ENCODE measurements at regions not wholly inside any gene's neighbourhood (a gene's known extent, or its start where the extent isn't known, plus 50 kb on each side); places are given as distances from the start of the nearest gene placed in this dataset.

DNA sequence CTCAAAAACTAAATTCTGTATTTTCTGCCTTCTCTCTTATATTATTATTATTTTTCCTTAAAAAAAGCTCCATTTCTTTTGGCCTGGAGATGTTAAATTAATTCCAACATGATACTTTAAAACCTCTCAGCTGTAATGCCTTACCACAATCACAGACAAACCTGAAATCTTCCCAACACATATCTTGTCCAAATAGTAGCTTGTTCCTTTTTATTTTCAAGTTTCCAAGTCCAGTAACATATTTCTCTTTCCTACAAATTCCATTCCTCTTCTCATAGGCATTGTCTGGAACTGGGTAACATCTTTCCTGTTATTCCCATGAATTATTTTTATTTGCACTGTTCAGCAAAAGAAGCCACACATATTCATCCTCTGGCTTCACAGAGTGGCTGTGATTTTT, 137.0 kb downstream of the SLITRK6 start:
- no peak for DNase-seq (ENCODE audit: insufficient read length)
- FAIRE-seq: no peak

DNA sequence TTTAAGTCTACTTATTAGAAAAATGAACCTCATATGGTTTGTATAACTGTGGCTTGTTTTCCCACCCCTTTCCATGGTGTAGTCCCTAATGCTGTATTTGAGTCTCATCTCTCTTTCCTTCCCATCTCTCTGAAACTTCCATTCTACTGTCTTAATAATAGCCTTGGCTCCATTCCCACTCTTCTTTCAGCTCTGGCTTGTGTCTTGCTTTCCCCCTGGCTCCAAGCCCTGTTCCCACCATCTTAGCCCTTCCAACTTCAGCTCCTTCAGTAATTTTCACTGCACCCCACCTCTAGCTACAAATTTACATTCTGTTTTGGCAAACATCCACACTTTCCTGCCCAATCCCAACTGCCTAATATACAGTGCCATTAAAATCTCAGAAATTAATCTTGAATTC, 137.5 kb downstream of the SLITRK6 start:
- no peak for TF ChIP-seq TAF1 (IDR thresholded peaks at IDR 0.05; ENCODE audit: borderline replicate concordance, low read depth, low read length)
- no peak for TF ChIP-seq POLR2AphosphoS5 (IDR thresholded peaks at IDR 0.05; ENCODE audit: low read depth, low read length)
- TF ChIP-seq POLR2A (IDR thresholded peaks at IDR 0.05; ENCODE audit: low read depth, low read length): no peak
- FAIRE-seq (no peak), DNase-seq (ENCODE audit: insufficient read length) (no peak)

More for the DNA sequence above, 137.0 kb downstream of the SLITRK6 start:
- TF ChIP-seq POLR2A (IDR thresholded peaks at IDR 0.05; ENCODE audit: low read depth, low read length) (no peak), POLR2AphosphoS5 (IDR thresholded peaks at IDR 0.05; ENCODE audit: low read depth, low read length) (no peak), TAF1 (IDR thresholded peaks at IDR 0.05; ENCODE audit: borderline replicate concordance, low read depth, low read length) (no peak)

DNA sequence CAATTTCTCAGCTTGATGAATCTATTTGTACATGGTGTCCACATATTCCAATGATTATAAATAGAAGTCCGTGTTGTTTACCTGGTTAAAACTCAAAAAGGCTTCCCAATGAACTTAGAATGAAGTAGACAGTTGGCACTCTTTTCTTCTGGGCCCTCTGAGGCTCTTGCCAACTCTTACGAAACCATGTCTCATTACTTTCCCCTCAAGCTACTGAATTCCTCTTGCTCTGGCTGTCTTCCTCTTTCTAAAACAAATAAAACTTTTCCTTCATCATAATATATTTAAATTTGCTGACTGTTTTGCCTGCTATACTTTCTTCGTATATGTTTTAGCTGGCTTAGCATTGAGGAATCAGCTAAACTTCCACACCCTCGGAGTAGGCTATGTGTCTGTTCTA, 139.7 kb downstream of the SLITRK6 start:
- no peak for TF ChIP-seq POLR2AphosphoS5 (IDR thresholded peaks at IDR 0.05; ENCODE audit: low read depth, low read length)
- TF ChIP-seq TAF1 (IDR thresholded peaks at IDR 0.05; ENCODE audit: borderline replicate concordance, low read depth, low read length): no peak
- TF ChIP-seq POLR2A (IDR thresholded peaks at IDR 0.05; ENCODE audit: low read depth, low read length): no peak
- no peak for DNase-seq (ENCODE audit: insufficient read length)
- no peak for FAIRE-seq

DNA sequence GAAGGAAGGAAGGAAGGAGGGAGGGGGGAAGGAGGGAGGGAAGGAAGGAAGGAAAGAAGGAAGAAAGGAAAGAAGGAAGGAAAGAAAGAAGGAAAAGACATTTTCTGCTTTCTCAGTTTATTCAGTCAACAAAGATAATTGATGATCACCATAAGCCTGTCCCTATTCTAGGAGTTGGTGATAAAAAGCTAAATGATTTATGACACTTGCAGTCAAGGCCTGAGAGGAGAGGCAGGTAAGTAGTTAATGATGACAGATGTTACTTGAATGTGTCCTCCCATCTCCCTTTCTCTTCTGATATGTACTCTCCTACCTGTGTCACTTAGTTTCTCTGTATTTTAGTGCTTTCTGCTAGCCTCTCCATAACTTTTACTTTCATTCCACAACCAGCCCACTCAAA, 141.3 kb downstream of the SLITRK6 start:
- no peak for DNase-seq (ENCODE audit: insufficient read length)
- no peak for TF ChIP-seq TAF1 (IDR thresholded peaks at IDR 0.05; ENCODE audit: borderline replicate concordance, low read depth, low read length)
- TF ChIP-seq POLR2AphosphoS5 (IDR thresholded peaks at IDR 0.05; ENCODE audit: low read depth, low read length): no peak
- TF ChIP-seq POLR2A (IDR thresholded peaks at IDR 0.05; ENCODE audit: low read depth, low read length): no peak
- FAIRE-seq: no peak

DNA sequence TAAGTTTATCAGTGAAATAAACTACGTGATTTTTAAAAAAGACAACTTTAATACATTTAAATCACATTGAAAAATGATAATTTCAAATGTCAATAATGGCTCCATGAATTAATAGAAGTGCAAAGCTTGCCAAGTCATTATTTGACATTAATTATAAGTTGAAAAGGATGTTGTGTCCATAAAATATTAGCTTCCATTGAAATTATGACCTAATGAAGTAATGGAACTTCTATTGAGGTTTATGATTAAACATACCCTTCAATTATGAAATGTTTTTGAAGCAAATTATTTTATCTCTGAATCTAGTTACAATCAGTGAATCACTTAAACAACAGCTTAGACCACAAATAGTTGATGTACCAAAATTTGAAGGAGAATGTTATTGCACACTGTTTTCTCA, 144.2 kb downstream of the SLITRK6 start:
- DNase-seq (ENCODE audit: insufficient read length) (no peak), FAIRE-seq (no peak)
- no peak for TF ChIP-seq POLR2AphosphoS5 (IDR thresholded peaks at IDR 0.05; ENCODE audit: low read depth, low read length)
- no peak for TF ChIP-seq POLR2A (IDR thresholded peaks at IDR 0.05; ENCODE audit: low read depth, low read length)
- TF ChIP-seq TAF1 (IDR thresholded peaks at IDR 0.05; ENCODE audit: borderline replicate concordance, low read depth, low read length): no peak

DNA sequence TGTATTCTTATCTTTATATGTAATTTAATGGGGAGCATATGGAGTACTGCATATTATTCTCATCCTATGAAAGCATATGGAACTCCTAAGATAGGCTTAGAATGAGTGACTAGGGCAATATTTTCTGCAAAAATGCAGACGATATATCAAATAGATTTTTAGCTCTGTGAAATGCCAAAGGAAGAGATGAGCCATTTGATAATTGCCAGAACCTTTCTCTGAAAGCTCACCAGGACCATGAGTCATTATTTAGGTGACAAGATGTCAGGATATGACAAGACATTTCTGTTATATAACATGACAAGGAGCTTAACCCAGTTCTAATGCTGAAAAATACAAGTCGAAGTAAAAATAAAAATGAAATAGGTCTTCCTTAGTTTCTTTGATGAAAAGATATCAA, 145.0 kb downstream of the SLITRK6 start:
- no peak for FAIRE-seq
- DNase-seq (ENCODE audit: insufficient read length): no peak
- TF ChIP-seq POLR2A (IDR thresholded peaks at IDR 0.05; ENCODE audit: low read depth, low read length): no peak
- no peak for TF ChIP-seq TAF1 (IDR thresholded peaks at IDR 0.05; ENCODE audit: borderline replicate concordance, low read depth, low read length)
- TF ChIP-seq POLR2AphosphoS5 (IDR thresholded peaks at IDR 0.05; ENCODE audit: low read depth, low read length): no peak

DNA sequence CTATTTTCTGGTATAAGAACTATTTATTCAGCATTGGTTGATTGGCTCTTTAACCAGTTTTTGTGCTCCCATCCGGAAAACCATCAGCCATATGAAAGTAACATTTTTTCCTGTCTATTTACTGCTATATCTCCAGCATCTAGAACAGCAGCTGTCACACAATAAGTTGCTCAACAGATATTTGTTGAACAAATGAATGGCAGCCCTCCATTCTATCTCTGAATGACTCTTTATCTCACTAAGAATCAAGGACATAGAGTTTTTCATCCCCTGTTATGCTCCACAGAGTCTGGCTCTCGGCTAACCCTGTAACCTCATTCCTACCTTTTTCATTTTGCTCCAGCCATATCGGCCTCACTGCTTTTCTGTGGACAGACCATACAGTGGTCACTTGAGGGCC, 145.5 kb downstream of the SLITRK6 start:
- no peak for TF ChIP-seq TAF1 (IDR thresholded peaks at IDR 0.05; ENCODE audit: borderline replicate concordance, low read depth, low read length)
- no peak for TF ChIP-seq POLR2A (IDR thresholded peaks at IDR 0.05; ENCODE audit: low read depth, low read length)
- TF ChIP-seq POLR2AphosphoS5 (IDR thresholded peaks at IDR 0.05; ENCODE audit: low read depth, low read length): no peak
- FAIRE-seq (no peak), DNase-seq (ENCODE audit: insufficient read length) (no peak)

DNA sequence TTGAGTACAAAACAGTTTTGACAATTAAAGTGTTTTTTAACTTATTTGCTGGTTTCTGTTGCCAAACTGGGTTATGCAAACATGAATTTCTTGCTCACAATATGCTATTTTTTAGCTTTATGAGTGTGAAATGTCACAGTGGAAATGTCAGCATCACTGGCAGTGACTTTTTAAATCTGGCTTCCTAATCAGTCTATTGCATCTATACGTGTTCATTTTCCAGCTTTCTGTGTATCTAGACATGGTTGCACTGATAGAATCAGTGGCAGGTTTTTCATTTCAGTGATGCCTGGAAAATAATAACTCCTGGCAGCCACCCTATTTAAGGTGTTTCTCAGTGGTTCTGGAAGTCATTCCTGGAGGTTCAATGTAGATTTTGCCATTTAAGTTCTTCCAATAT, 146.7 kb downstream of the SLITRK6 start:
- no peak for TF ChIP-seq TAF1 (IDR thresholded peaks at IDR 0.05; ENCODE audit: borderline replicate concordance, low read depth, low read length)
- TF ChIP-seq POLR2A (IDR thresholded peaks at IDR 0.05; ENCODE audit: low read depth, low read length): no peak
- TF ChIP-seq POLR2AphosphoS5 (IDR thresholded peaks at IDR 0.05; ENCODE audit: low read depth, low read length): no peak
- DNase-seq (ENCODE audit: insufficient read length) (no peak), FAIRE-seq (no peak)

DNA sequence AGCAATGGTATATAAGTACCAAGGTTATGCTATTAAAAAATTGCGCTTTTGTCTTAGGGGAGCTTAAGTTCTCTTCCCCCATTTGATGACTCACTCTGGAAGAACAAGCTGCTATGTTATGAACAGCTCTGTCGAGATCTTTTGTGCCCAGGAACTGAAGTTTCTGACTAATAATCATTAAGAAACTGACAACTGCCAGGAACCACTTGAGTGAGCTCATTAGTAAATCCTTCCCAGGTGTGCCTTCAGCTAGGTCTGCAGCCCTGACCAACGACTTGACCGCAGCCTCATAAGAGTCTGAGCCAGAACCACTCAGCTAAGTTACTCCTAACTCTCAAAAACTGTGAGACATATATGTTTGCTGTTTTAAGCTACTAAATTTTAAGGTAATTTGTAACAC, 147.8 kb downstream of the SLITRK6 start:
- DNase-seq (ENCODE audit: insufficient read length): no peak
- no peak for FAIRE-seq
- TF ChIP-seq POLR2A (IDR thresholded peaks at IDR 0.05; ENCODE audit: low read depth, low read length) (no peak), POLR2AphosphoS5 (IDR thresholded peaks at IDR 0.05; ENCODE audit: low read depth, low read length) (no peak), TAF1 (IDR thresholded peaks at IDR 0.05; ENCODE audit: borderline replicate concordance, low read depth, low read length) (no peak)

DNA sequence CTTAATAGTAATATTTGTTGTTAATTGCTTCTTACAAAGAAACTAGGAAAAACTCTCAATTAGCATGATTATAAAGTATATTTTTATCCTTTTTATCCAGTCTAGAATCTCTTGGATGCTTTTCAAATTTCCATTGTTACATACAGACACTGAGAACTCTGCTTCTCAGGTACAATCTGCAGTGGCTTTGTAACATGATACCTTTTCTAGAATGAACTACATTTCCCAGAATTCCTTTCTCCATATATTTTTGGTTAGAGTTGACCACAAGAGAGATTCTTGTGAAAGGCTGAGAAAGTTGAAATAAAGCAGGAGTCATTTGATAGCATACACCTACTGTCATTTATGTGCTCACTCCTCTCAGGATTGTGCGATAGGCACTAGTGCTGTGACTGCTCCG, 148.6 kb downstream of the SLITRK6 start:
- DNase-seq (ENCODE audit: insufficient read length) (no peak), FAIRE-seq (no peak)
- TF ChIP-seq POLR2A (IDR thresholded peaks at IDR 0.05; ENCODE audit: low read depth, low read length) (no peak), TAF1 (IDR thresholded peaks at IDR 0.05; ENCODE audit: borderline replicate concordance, low read depth, low read length) (no peak), POLR2AphosphoS5 (IDR thresholded peaks at IDR 0.05; ENCODE audit: low read depth, low read length) (no peak)

DNA sequence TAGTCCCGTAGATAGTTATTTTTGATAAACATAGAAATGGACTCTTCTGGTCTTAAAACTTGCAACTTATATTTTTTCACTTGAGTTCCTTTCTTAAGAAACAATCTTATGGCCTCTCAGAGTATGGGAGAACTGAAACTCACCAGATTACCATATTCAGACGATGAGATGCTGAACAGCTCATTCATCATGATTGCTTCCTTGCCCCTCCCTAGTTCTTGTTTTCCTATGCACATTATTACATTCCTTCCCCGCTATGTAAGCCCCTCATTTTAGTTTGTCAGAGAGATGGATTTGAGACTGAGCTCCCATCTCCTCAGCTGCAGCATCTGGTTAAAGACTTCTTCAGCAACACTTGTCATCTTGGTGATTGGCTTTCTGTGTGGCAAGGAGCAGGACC, 158.5 kb downstream of the SLITRK6 start:
- FAIRE-seq (no peak), DNase-seq (ENCODE audit: insufficient read length) (no peak)
- TF ChIP-seq POLR2AphosphoS5 (IDR thresholded peaks at IDR 0.05; ENCODE audit: low read depth, low read length): no peak
- TF ChIP-seq POLR2A (IDR thresholded peaks at IDR 0.05; ENCODE audit: low read depth, low read length): no peak
- TF ChIP-seq TAF1 (IDR thresholded peaks at IDR 0.05; ENCODE audit: borderline replicate concordance, low read depth, low read length): no peak

DNA sequence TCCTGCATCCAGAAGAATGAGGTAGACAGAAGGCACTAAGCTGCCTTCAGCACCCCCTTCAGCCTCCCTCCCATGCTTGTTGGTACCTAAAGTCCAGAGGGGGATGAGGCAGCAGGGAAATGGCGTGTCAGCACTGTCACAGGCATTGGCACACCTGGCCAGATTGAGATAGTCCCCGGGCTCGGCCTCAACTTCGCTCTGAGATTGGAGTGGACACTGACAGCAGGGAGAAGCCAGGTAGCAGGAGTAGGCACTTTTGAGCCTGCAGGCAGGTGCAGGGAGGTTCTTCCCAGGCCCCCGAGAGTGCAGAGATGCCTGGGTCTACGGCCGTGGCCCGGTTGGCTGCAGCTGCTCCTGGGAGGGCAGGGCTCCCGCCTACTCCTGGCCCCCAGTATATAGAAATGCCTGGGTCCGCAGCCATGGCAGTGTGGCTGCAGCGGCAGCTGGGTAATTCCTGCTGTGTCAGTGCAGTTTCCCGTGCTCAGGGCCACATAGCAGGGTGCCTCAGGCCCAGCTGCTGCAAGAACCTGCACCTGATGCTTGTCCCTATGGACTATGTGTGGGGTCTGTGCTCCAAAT, 160.3 kb downstream of the SLITRK6 start:
- DNase-seq (ENCODE audit: insufficient read length) (no peak), FAIRE-seq (no peak)
- no peak for TF ChIP-seq POLR2A (IDR thresholded peaks at IDR 0.05; ENCODE audit: low read depth, low read length)
- no peak for TF ChIP-seq POLR2AphosphoS5 (IDR thresholded peaks at IDR 0.05; ENCODE audit: low read depth, low read length)
- TF ChIP-seq TAF1 (IDR thresholded peaks at IDR 0.05; ENCODE audit: borderline replicate concordance, low read depth, low read length): no peak
